ENCODE measurements at regions not wholly inside any gene's neighbourhood (a gene's known extent, or its start where the extent isn't known, plus 50 kb on each side); places are given as distances from the start of the nearest gene placed in this dataset.
"Not testable (repeated sequence)": the region's sequence is repeated elsewhere in the genome, so short reads cannot be mapped to it uniquely, and the experiment has no call there.

DNA sequence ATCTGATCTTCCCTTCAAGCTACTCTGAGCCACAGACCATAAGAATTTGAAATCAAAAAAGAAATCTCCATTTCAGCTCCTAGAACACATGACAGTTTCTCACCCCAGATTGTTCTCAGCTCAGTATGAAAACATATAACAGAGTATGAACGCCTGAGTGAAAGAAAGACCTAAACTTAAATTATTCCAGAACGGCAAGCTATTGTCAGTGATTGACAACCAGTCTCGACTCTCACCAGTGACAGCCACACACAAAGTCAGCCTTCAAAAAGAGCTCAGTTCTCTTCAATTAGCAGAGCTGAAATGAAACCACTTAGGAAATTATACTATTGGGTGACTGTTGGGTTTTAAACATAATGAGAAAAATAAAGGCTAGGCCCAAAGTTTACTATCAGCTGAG, 312.8 kb downstream of the OMA1 start:
- Mint-ChIP-seq H3K4me3 (no peak overlapping the region), H3K4me1 (peaks cover 5% of the 10 kb centered on the region), H3K27ac (no peak overlapping the region), H3K36me3 (ENCODE audit: low read depth) (no peaks in the 10 kb centered on the region), H3K27me3 (ENCODE audit: low read depth, poor library complexity) (peaks cover 16% of the 10 kb centered on the region), H3K9me3 (no peaks in the 10 kb centered on the region)
- no peak for DNase-seq
- TF ChIP-seq CTCF (IDR thresholded peaks at IDR 0.05), result no peak

DNA sequence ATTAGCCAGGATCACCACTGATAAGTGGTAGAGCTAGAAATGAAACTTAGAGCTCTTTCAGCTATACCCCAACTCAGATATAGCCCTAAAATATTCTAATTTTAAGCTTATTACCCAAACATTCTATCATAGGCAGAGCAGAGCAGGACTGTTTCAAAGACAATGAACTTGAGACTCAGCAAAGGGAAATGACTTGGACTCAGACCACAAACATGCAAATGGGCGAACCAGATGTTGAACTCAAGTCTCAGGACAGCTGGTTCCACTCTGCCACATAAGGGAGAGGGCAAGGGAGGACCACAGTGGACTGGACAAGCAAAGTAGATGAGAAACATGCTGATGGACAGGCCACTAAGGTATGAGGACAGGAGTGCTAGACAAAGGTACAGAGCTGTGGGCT, 315.3 kb downstream of the OMA1 start:
- no peak for TF ChIP-seq CTCF (IDR thresholded peaks at IDR 0.05)
- Mint-ChIP-seq H3K4me3 (no peak overlapping the region), H3K9me3 (no peaks in the 10 kb centered on the region), H3K27ac (no peak overlapping the region), H3K36me3 (ENCODE audit: low read depth) (no peaks in the 10 kb centered on the region), H3K4me1 (peaks cover 3% of the 10 kb centered on the region), H3K27me3 (ENCODE audit: low read depth, poor library complexity) (peaks cover 16% of the 10 kb centered on the region)
- DNase-seq, result no peak

DNA sequence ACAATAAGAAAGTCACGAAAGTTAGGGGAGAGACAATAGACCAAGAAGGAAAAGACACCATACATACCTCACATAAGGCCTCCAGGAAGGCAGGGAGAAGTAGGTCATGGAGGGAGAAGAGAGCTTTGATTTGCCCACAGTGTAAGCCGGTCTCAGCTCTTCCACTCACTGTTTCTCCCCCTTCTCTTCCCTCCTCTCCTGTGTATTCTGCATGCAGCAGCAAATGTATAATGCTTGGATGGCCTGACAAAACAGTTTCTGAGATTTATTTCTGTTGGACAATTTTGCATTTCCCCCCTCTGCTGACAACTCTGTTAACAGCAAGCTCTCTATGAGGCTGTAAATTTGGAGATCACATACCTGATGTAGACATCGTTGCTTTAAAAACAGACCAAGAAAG, 318.9 kb downstream of the OMA1 start:
- Mint-ChIP-seq H3K9me3 (no peaks in the 10 kb centered on the region), H3K4me3 (no peak overlapping the region), H3K4me1 (no peaks in the 10 kb centered on the region), H3K27me3 (ENCODE audit: low read depth, poor library complexity) (peaks cover 8% of the 10 kb centered on the region), H3K27ac (no peak overlapping the region), H3K36me3 (ENCODE audit: low read depth) (no peaks in the 10 kb centered on the region)
- no peak for TF ChIP-seq CTCF (IDR thresholded peaks at IDR 0.05)
- no peak for DNase-seq

DNA sequence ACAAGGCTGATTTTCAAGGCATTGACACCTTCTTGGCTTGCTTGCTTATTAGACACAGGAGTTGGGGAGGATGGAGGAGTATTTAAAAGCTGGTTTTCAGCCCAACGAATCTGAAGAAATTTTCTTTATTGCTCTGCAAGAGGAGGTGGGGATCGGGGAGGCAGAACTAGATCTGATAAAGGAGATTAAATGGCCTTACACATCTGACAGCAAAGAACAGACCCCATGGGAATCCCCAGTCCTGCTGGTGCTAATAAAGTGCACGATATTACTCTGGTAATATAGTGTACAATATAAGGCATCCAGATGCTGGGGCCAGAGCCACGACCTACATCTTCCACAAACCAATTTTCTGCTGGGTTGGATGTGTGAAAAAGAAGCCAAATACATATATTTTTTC, 323.0 kb downstream of the OMA1 start:
- no peak for TF ChIP-seq CTCF (IDR thresholded peaks at IDR 0.05)
- Mint-ChIP-seq H3K9me3 (no peaks in the 10 kb centered on the region), H3K36me3 (ENCODE audit: low read depth) (no peaks in the 10 kb centered on the region), H3K4me1 (no peaks in the 10 kb centered on the region), H3K4me3 (no peak overlapping the region), H3K27ac (no peak overlapping the region), H3K27me3 (ENCODE audit: low read depth, poor library complexity) (peaks cover 12% of the 10 kb centered on the region)
- no peak for DNase-seq

DNA sequence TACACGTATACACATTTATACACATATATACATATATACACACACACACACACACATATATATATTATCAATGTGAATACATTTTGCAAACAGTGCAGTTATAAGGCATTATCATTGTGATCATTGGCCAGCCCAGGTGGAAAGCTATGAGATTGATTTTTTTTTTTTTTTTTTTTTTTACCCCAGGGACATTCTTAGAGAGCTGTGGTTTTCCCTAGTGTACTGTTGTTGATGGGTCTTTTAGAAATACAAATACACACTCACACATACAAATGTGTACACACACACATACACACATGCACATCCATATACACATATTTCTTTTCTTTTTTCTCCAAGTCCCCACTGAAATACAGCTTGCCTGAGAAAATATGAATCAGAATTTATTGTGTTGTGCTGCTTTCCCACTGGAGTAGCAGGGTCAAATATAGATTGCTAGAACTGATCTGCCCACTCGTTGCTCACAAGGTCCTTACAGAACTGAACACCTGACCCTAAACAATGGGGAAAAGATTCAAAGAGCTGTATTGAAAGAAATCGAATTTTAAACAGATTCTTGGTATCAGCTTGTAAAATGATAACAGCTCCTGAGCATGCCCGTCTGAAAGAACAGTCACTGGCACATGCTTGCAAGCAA, 325.6 kb downstream of the OMA1 start:
- H3K9me3 Mint-ChIP-seq, result no peaks in the 10 kb centered on the region
- no peak for TF ChIP-seq CTCF (IDR thresholded peaks at IDR 0.05)
- H3K27me3 Mint-ChIP-seq (ENCODE audit: low read depth, poor library complexity), result peaks cover 11% of the 10 kb centered on the region
- no peak for DNase-seq
- no peak overlapping the region for H3K27ac Mint-ChIP-seq
- no peaks in the 10 kb centered on the region for H3K4me1 Mint-ChIP-seq
- H3K36me3 Mint-ChIP-seq (ENCODE audit: low read depth), result no peaks in the 10 kb centered on the region
- H3K4me3 Mint-ChIP-seq, result no peak overlapping the region

- H3K36me3 Mint-ChIP-seq (ENCODE audit: low read depth); H3K27ac Mint-ChIP-seq; H3K4me3 Mint-ChIP-seq; H3K9me3 Mint-ChIP-seq; H3K4me1 Mint-ChIP-seq; DNase-seq: not testable (repeated sequence)
- peaks cover 14% of the 10 kb centered on the region for H3K27me3 Mint-ChIP-seq (ENCODE audit: low read depth, poor library complexity)
Measured at GRCh38 chr1:58216169-58216568, 330.4 kb downstream of the OMA1 start.

Data from nephron progenitor cell (in vitro differentiated cells).